Amygdala (tissue), 56 donors: ENCODE measurements at regions not wholly inside any gene's neighbourhood (a gene's known extent, or its start where the extent isn't known, plus 50 kb on each side); places are given as distances from the start of the nearest gene placed in this dataset.
"Not testable (repeated sequence)": the region's sequence is repeated elsewhere in the genome, so short reads cannot be mapped to it uniquely, and the experiment has no call there.

Experiments
- DNase-seq, 56 donors: peaks; one replicate each; lab custom pipeline; 2025; lab: John Stamatoyannopoulos, UW

DNA sequence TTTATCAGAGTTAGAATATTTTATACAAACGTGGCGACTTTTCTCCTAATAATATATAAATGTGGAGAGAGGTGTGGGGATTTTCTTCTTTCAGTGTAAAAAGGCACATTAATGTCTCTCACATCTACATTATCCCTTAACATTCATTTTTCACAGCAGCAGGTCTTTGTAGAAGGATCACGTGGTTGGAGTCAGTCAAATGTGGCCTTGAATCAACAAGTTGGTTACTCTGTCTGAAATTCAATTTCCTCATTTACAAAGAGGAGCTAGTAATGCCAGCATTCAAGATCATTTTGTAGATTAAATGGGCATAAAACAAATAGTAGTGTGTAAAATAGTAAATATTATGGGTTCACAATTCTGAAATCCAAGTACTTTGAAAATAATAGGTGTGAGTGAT is 183.1 kb upstream of the SEMA3E start:
- DNase-seq, result no peak

- DNase-seq, result no peak
Observed at GRCh38 chr7:83827036-83827435, 178.1 kb upstream of the SEMA3E start.

GRCh38 chr7:83824214-83824613 is 175.3 kb upstream of the SEMA3E start:
- DNase-seq, result no peak

- DNase-seq, result no peak
Observed at GRCh38 chr7:83821866-83822265, 172.9 kb upstream of the SEMA3E start.

- DNase-seq, result no peak
Observed at GRCh38 chr7:83820641-83821040, 171.7 kb upstream of the SEMA3E start.

- no peak for DNase-seq
Observed at GRCh38 chr7:83819911-83820310, 171.0 kb upstream of the SEMA3E start.

GRCh38 chr7:83814480-83814879 is 165.5 kb upstream of the SEMA3E start:
- no peak for DNase-seq

GRCh38 chr7:83812563-83812962 is 163.6 kb upstream of the SEMA3E start:
- DNase-seq, result not testable (repeated sequence)

DNA sequence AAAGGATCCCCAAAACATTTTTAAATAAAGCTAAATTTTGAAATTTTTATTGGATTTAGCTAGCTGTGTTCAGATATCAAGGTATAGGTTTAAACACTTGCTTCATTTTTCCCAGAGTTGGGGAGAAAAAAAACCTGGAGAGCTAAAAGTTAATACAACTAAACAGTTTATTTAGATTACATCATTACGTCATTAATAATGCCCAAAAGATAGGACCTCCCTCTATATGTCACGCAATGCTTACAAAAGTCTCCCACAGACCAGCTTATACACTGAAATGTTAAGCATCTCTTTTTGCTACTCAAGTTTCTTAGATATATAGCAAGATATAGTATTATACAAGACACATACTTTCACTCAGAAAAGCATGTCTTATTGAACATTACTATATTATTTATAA is 160.0 kb upstream of the SEMA3E start:
- DNase-seq, result no peak

DNA sequence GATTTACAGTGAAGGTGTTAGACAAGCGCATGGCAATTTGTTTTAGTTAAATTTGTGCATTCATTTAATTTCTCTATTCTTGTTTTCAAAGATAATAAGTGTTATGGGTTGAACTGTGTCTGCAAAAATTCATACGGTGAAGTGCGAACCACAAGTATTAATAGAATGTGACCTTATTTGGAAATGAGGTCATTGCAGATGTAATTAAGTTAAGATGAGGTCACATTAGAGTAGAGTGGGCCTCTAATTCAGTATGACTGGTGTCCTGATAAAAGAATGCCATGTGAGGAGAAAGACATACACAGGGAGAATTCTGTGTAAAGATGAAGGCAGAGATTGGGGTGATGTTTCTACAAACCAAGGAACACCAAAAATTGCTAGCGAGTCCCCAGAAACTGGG is 158.8 kb upstream of the SEMA3E start:
- DNase-seq, result no peak

DNA sequence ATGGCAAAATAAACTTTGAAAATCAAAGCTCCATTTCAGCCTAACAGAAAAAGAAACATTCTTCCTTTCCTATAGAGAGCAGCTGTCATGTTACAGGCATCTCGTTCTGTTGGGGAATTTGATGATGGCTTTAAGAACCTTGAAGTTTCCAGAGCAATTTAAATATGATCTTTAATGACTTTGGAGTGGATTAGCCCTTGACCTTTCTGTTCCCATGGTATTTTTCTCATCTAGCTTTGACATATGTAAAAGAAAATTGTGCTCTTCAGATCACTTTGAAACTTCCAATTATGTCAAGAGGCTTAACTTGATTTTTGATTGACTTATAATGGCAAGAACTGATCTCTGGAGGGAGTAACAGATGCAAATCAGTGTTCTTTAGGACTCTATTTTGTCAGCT is 157.6 kb upstream of the SEMA3E start:
- DNase-seq, result no peak

DNA sequence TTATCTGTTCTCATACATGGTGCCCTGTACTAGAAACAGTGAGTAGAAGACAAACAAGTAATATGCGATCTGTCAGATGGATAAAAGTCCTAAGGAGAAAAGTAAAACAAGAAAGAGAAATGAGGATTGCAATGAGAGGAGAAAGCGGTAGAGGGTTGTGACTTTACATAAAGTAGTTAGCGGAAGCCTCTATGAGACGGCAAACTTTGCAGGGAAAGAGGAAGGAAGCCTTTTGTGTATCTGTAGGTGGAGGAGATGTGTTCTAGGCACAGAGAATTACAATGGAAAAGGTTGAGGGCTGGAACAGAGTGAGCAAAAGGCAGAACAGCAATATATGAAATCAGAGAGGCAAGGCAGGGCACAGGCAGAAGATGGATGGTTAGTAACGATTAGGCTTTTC is 150.4 kb upstream of the SEMA3E start:
- no peak for DNase-seq

- no peak for DNase-seq
Observed at GRCh38 chr7:83798489-83798888, 149.6 kb upstream of the SEMA3E start.

GRCh38 chr7:83796760-83797159 is 147.8 kb upstream of the SEMA3E start:
- no peak for DNase-seq

DNA sequence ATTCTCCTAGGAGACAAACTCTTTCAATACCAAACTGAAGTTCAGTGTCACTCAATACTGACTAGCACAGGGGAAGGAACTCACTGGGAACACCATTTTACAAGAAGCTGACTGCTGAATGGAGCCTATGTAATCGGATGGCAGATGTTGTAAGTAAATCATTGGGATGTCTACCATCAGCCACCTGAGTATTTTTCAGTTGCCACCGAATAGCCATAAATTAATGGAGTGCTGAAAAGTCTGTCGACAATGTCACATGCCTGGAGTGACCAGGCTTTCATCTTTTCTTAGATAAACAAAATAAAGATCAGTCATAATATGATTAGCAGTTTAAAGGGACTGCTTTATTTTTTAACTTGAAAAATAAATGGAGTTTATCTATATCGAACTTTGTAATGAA is 145.9 kb upstream of the SEMA3E start:
- DNase-seq, result no peak

- no peak for DNase-seq
Observed at GRCh38 chr7:83793558-83793957, 144.6 kb upstream of the SEMA3E start.

- DNase-seq, result no peak
Observed at GRCh38 chr7:83791737-83792136, 142.8 kb upstream of the SEMA3E start.

- no peak for DNase-seq
Observed at GRCh38 chr7:83786858-83787257, 137.9 kb upstream of the SEMA3E start.

DNA sequence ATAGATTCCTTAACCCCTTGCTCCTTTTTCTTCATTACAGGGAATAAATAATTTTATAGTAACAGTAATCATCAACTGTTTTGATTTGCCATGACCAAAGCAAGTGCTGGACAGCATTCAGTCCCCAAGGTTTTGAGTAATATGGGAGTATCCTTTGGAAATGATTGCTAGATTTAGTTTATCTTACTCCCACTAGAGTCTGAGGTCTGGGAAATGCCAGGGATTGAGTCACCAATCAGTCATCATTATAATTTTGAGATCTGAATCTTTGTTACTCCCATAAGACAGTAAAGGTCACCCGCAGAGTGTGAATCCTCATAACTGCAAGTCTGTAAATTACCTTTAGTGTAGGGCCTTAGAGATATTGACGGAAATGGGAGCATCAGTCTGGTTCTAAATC is 133.7 kb upstream of the SEMA3E start:
- DNase-seq, result no peak

DNA sequence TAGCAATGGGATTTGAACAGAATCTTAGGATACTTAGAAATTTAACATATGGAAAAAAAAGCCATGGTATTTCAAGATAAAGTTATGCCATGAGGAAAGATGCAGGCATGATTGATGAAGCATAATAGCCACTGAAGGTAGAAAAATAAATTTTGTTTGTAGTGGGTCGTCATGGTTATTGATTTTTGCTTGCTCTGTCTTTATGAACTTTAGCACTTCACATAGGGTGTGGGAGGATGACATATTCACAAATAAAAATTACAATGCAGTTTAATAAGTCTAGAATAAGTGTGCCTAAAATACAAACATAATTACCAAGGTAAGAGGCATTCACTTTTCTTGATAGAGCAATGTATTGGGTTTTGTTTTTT is 129.1 kb upstream of the SEMA3E start:
- DNase-seq, result no peak

DNA sequence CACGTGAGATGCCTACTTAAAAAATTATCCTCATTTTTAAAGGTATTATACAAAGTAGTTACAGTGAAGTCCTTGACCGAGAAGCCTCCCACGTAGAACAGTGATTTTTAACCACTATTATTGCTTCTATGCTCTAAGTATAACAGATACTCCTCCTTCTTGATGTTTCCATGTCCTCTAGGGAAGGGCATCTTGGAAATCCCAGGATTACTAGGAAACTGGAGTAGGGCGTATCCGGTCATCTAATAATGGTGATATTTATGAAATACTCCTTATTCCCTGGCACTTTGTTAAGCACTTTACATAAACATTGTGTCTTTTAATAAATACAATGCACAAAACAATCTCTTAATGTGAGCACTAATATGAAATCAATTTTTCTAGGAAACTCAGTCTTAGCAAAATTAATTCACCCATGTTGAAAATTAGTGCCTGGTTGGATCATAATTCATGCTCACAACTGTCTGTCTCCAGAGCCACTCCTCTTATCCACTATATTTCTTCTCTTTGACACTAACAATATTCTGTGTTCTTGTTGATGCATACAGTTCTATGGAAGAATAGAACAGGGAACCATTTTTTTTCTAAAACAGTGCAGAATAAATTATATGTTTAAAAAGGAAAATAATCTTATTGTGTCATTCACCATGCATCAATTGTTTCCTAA is 128.6 kb upstream of the SEMA3E start:
- no peak for DNase-seq

DNA sequence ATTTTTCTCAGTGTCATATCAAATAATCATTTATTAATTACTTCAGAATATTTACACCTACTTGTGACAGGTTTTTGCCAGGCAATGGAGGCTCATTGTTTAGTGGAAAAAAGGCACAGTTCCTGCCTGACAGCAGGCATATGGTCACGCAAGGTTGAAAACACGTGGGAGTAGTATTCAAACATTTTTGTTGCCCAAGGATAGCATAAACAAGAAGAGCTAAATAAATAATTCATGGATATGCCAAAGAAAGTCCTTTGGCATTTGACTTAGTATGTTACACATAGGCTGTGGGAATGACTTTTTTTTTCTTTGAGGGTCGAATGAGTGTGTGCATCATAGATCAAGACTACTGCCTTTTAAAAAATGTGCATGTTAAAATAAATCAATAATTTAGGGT is 120.5 kb upstream of the SEMA3E start:
- no peak for DNase-seq

- DNase-seq, result no peak
Observed at GRCh38 chr7:83751217-83751616, 102.3 kb upstream of the SEMA3E start.
